Lower lobe of right lung (tissue), 2 donors: ENCODE measurements at regions not wholly inside any gene's neighbourhood (a gene's known extent, or its start where the extent isn't known, plus 50 kb on each side); places are given as distances from the start of the nearest gene placed in this dataset.

ENCODE experiments used
- ATAC-seq, 2 donors: fragments of 200-7000 bp; cut with Tn5 transposase; one replicate each; pipeline ENCODE4 v1.9.1; 2020 to 2022; ENCODE audit warnings: mild to moderate bottlenecking in 2 of 2, moderate library complexity in 2 of 2
- DNase-seq: peaks from one replicate; pipeline ENCODE4 v3.0.0-alpha.2; 2020
- H3K27ac ChIP-seq: fragments of 200-600 bp; one replicate; pipeline ENCODE4 v1.8.0; 2022
- H3K27me3 ChIP-seq: fragments of 200-600 bp; one replicate; pipeline ENCODE4 v1.8.0; 2022; ENCODE audit warnings: low read depth
- H3K36me3 ChIP-seq: fragments of 200-600 bp; one replicate; pipeline ENCODE4 v1.8.0; 2022; ENCODE audit warnings: mild to moderate bottlenecking
- H3K4me1 ChIP-seq: fragments of 200-600 bp; one replicate; pipeline ENCODE4 v1.8.0; 2022
- H3K4me3 ChIP-seq: fragments of 200-600 bp; one replicate; pipeline ENCODE4 v1.8.0; 2022; ENCODE audit warnings: mild to moderate bottlenecking
- H3K9me3 ChIP-seq: fragments of 200-600 bp; one replicate; pipeline ENCODE4 v1.8.0; 2022
- intact Hi-C: fragments of 100-400 bp; cut with DNase I; formaldehyde crosslinking; loops from one replicate; pipeline ENCODE4 v1.11.0; 2022
- TF ChIP-seq, protein P1 (sequence below): fragments of 200-600 bp; IDR thresholded peaks from one replicate; pipeline ENCODE4 v1.8.0; 2022; ENCODE audit warnings: antibody characterized with exemption, mild to moderate bottlenecking
- donor health status: DM: no; HTN: yes; CAD: no; lungs with severe emphysema.

DNA sequence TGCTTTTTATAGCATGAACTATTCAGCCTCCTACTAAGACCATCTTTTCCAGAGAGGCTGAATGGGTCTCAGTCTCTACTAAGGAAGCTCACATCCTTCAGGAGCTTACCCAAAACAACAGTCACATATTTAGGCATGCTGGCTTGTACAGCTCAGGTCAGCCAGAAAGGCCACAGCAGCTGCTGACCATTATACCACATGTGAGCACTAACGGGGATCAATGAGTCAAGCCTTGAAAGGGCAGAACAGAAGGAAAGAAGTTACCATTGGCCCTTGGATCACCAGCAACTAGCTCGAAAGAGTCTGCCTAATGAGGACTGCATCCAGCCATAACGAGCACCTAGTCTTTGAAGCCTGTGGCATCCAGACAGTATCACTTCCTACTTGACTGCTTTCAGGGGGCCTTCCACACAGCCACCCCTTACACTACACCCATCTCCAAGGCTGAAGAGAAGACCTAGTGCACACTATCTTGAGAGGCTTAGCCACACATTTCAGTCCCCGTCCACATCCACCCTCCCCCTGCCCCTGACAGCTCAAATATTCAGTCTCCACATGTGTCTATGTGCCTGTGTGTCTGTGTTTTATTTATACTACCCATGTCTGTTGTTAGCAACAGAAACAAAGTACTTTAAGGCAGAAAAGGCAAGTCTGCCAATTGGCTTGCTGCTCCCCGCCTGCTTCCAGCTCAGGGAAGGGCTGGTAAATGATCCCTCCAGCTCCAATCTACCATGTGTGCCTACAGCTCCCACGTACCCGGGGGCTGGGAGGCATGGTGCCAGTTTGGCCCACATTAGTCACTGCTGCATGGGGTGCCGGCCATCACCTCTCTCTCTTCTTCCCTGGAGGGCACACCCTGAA, 95.5 kb downstream of the RPL27A start:
- ATAC-seq (peak; percentile 66 to 72), DNase-seq (no peak)
- H3K4me3 ChIP-seq: no peak overlapping the region
- TF ChIP-seq, protein P1, sequence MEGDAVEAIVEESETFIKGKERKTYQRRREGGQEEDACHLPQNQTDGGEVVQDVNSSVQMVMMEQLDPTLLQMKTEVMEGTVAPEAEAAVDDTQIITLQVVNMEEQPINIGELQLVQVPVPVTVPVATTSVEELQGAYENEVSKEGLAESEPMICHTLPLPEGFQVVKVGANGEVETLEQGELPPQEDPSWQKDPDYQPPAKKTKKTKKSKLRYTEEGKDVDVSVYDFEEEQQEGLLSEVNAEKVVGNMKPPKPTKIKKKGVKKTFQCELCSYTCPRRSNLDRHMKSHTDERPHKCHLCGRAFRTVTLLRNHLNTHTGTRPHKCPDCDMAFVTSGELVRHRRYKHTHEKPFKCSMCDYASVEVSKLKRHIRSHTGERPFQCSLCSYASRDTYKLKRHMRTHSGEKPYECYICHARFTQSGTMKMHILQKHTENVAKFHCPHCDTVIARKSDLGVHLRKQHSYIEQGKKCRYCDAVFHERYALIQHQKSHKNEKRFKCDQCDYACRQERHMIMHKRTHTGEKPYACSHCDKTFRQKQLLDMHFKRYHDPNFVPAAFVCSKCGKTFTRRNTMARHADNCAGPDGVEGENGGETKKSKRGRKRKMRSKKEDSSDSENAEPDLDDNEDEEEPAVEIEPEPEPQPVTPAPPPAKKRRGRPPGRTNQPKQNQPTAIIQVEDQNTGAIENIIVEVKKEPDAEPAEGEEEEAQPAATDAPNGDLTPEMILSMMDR: no peak
- no peaks in the 10 kb centered on the region for H3K9me3 ChIP-seq
- intact Hi-C loops: no loop called here
- H3K36me3 ChIP-seq: no peaks in the 10 kb centered on the region
- peaks cover 23% of the 10 kb centered on the region for H3K4me1 ChIP-seq
- H3K27ac ChIP-seq: peak overlapping the region; percentile 27
- no peaks in the 10 kb centered on the region for H3K27me3 ChIP-seq

DNA sequence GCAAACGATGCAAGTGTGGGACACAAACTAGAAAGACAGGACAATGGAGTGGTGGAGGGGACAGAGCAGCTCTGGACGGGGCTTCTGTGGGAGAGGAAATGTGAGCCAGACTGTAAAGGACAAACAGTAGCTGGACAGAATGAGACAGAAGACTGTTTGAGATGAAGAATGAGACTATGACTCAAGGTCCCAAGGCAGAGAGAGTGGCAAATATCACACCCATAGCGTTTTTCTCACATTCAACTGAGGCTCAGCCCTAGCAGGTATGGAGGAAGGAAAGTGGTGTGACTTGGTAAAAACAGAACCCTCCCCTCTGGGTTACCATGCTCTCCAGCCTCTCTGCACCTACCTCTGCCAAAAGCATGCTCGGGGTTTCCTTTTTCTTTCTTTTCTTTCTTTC, 96.5 kb downstream of the RPL27A start:
- H3K4me3 ChIP-seq: no peak overlapping the region
- no peaks in the 10 kb centered on the region for H3K27me3 ChIP-seq
- intact Hi-C loops: no loop called here
- no peak for ATAC-seq
- no peak for DNase-seq
- H3K4me1 ChIP-seq: peaks cover 21% of the 10 kb centered on the region
- no peaks in the 10 kb centered on the region for H3K9me3 ChIP-seq
- H3K36me3 ChIP-seq: no peaks in the 10 kb centered on the region
- H3K27ac ChIP-seq: peak overlapping the region; percentile 27
- TF ChIP-seq, protein P1: no peak

DNA sequence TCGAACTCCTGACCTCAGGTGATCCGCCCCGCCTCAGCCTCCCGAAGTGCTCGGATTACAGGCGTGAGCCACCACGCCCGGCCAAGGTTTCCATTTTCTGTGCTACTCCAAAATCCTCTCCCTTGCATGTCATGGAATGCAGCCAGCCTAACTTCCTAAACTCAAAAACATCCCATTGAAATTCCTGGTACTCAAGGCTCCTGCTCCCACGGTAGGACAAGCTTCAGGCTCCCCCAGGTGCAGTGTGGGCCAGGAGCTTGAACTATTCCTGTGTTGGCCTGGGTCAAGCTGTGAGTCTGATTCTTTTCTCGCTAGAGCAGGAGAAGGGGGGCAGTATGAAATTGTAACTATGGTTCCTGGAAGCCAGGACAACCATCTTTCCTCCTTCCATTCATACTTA, 97.1 kb downstream of the RPL27A start:
- H3K4me3 ChIP-seq: no peak overlapping the region
- TF ChIP-seq, protein P1: no peak
- no peaks in the 10 kb centered on the region for H3K27me3 ChIP-seq
- H3K9me3 ChIP-seq: no peaks in the 10 kb centered on the region
- no peaks in the 10 kb centered on the region for H3K36me3 ChIP-seq
- ATAC-seq (no peak), DNase-seq (no peak)
- intact Hi-C loops: no loop called here
- H3K4me1 ChIP-seq: peaks cover 15% of the 10 kb centered on the region
- no peak overlapping the region for H3K27ac ChIP-seq

DNA sequence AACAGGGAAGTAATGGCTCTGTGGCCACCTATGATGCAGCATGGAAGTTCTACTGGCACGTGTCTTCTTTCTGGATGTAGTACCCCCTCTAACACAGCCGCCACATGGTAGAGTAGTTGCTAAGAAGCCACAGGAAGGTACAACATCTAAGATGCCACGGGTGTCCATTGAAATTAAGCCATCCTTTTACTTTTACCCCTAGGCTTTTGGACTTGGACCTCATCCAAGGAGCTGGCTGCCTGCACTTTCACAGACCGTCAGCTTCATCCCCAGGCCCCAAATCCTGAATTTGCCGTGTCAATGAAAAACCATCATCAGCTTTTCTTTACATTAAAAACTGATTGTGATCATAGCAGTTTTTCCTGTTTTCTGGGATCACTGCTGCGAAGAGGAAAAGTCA, 102.4 kb downstream of the RPL27A start:
- DNase-seq (no peak), ATAC-seq (no peak)
- H3K4me1 ChIP-seq: peaks cover 6% of the 10 kb centered on the region
- H3K36me3 ChIP-seq: no peaks in the 10 kb centered on the region
- H3K27me3 ChIP-seq: no peaks in the 10 kb centered on the region
- no peak overlapping the region for H3K4me3 ChIP-seq
- no peak overlapping the region for H3K27ac ChIP-seq
- no peaks in the 10 kb centered on the region for H3K9me3 ChIP-seq
- intact Hi-C loops: no loop called here
- TF ChIP-seq, protein P1: no peak

DNA sequence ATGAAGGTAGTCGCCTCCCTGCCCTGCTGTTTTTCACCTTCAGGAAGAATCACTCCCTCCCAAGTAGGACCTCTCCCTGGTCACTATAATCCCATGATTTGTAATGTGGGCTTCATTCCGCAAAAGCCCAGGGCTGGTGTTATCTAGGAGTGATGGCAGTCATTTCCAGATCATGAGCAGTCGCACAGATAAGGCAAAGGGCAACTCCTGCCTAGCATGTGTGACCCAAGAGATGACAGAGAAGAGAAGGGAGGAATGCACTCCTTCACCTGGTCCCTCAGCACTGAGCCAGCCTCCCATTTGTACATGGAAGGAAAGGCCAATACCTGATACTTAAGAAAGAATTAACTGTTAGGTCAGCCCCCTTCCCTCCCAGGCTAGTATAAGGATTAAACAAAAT, 102.9 kb downstream of the RPL27A start:
- TF ChIP-seq, protein P1: no peak
- Histone ChIP-seq H3K36me3 (no peaks in the 10 kb centered on the region), H3K4me3 (no peak overlapping the region), H3K9me3 (no peaks in the 10 kb centered on the region), H3K27me3 (no peaks in the 10 kb centered on the region), H3K27ac (no peak overlapping the region), H3K4me1 (peaks cover 11% of the 10 kb centered on the region)
- DNase-seq (no peak), ATAC-seq (no peak)
- intact Hi-C loops: no loop called here
